ENCODE measurements at regions not wholly inside any gene's neighbourhood (a gene's known extent, or its start where the extent isn't known, plus 50 kb on each side); places are given as distances from the start of the nearest gene placed in this dataset.
"Not testable (repeated sequence)": the region's sequence is repeated elsewhere in the genome, so short reads cannot be mapped to it uniquely, and the experiment has no call there.

GRCh38 chr17:30579610-30580315, 102.6 kb downstream of the GOSR1 start:
- DNase-seq = no peak

DNA sequence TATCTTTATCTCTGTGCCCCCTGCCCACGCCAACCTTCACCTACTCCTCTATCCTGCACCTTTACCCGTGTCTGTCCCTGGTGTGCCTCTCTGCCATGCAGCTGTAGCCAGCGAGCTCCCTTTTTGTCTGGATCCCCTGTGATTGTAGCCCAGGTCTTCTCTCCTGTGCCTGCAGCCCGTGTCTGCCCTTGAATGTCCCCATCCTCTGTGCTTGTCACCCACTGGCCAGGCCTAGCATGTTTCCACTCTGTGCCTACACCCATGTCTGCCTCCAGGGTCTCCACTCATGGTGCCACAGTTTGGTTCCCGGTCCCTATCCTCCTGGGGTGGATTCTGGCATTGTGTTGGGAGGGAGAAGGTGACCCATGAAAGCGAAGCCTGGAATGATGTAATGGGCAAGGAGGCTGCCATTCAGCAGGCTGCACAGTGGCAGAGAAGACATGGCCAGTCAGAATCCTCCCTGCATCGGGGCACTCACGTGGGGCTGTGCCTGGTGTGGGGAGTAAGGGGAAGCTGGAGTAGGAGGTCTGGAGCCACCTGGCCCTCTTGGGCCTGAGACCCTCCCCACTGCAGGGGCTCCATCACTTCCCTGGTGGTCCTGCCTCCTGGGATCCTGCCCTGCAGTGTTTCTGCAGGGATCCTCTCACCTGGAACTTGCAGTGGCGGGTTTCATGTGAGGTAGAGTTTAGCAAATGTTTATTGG, 101.0 kb downstream of the GOSR1 start:
- not testable (repeated sequence) for DNase-seq
